Right lobe of liver (tissue), 4 donors: ENCODE measurements at regions not wholly inside any gene's neighbourhood (a gene's known extent, or its start where the extent isn't known, plus 50 kb on each side); places are given as distances from the start of the nearest gene placed in this dataset.

Experiments
- POLR2A ChIP-seq: fragments of 450-650 bp; IDR thresholded peaks from one replicate; pipeline ENCODE4 v1.6.1; 2017; ENCODE audit warnings: antibody characterized with exemption, mild to moderate bottlenecking
- TF ChIP-seq, protein P1 (sequence below), 4 donors: fragments of 200-600 bp in 3 of 4; fragments of 450-650 bp in 1 of 4; IDR thresholded peaks; one replicate each; pipeline versions ENCODE4 v1.5.1 to v1.8.0; 2016 to 2022; ENCODE audit warnings: antibody characterized with exemption in 4 of 4, mild to moderate bottlenecking in 2 of 4
- donor health status: DM: no; HTN: no; CAD: no.
- donor health status: DM: no; HTN: no; CAD: no.
- donor health status: DM: no; HTN: yes; CAD: no.

GRCh38 chr5:28214292-28214691, 1175.9 kb upstream of the CDH9 start:
- TF ChIP-seq, protein P1, sequence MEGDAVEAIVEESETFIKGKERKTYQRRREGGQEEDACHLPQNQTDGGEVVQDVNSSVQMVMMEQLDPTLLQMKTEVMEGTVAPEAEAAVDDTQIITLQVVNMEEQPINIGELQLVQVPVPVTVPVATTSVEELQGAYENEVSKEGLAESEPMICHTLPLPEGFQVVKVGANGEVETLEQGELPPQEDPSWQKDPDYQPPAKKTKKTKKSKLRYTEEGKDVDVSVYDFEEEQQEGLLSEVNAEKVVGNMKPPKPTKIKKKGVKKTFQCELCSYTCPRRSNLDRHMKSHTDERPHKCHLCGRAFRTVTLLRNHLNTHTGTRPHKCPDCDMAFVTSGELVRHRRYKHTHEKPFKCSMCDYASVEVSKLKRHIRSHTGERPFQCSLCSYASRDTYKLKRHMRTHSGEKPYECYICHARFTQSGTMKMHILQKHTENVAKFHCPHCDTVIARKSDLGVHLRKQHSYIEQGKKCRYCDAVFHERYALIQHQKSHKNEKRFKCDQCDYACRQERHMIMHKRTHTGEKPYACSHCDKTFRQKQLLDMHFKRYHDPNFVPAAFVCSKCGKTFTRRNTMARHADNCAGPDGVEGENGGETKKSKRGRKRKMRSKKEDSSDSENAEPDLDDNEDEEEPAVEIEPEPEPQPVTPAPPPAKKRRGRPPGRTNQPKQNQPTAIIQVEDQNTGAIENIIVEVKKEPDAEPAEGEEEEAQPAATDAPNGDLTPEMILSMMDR (IDR thresholded peaks at IDR 0.05), result no peak
- TF ChIP-seq POLR2A, result no peak
